ENCODE measurements at regions not wholly inside any gene's neighbourhood (a gene's known extent, or its start where the extent isn't known, plus 50 kb on each side); places are given as distances from the start of the nearest gene placed in this dataset.

DNA sequence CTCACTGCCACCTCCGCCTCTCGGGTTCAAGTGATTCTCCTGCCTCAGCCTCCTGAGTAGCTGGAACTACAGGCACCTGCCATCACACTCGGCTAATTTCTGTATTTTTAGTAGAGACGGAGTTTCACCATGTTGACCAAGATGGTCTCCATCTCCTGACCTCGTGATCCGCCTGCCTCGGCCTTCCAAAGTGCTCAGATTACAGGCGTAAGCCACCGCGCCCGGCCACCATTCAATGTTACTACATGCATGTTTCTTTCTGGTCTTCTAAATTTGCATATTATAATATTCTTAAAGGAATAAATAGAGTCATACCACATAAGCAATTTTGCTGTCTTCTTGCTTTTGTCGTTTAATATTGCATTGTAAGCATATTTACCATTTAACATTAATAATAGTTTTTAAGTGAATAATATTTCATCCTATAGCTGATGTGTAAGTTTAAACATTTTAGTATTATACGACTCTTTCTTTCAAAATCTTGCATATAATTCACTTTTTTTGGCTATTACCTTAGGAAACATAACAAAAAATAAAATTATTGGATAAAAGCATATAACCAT, 1270.4 kb downstream of the ADGRL3 start:
- TF ChIP-seq, protein P1, sequence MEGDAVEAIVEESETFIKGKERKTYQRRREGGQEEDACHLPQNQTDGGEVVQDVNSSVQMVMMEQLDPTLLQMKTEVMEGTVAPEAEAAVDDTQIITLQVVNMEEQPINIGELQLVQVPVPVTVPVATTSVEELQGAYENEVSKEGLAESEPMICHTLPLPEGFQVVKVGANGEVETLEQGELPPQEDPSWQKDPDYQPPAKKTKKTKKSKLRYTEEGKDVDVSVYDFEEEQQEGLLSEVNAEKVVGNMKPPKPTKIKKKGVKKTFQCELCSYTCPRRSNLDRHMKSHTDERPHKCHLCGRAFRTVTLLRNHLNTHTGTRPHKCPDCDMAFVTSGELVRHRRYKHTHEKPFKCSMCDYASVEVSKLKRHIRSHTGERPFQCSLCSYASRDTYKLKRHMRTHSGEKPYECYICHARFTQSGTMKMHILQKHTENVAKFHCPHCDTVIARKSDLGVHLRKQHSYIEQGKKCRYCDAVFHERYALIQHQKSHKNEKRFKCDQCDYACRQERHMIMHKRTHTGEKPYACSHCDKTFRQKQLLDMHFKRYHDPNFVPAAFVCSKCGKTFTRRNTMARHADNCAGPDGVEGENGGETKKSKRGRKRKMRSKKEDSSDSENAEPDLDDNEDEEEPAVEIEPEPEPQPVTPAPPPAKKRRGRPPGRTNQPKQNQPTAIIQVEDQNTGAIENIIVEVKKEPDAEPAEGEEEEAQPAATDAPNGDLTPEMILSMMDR (IDR thresholded peaks at IDR 0.05; ENCODE audit: insufficient read depth, low read depth, low read length) = no peak
- no peak for DNase-seq (ENCODE audit: low read depth)
- H3K4me3 ChIP-seq (ENCODE audit: low read depth, low read length) = no peak overlapping the region

DNA sequence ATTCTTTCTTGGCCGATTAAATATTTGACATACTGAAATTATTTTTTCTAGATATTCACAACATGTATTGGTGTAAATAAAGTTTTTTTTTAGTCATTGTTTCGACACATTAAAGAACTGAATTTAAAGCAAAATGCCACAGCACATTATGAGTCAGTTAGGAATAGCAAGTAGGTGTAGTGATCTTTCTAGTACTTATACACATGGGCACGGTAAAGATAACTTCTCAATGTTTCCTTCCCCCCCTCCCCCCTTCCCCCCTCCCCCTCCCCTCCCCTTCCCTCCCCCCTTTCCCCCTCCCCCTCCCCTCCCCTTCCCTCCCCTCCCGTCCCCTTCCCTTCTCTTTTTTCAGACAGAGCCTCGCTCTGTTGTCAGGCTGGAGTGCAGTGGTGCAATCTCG, 1269.9 kb downstream of the ADGRL3 start:
- DNase-seq (ENCODE audit: low read depth) = no peak
- no peak overlapping the region for H3K4me3 ChIP-seq (ENCODE audit: low read depth, low read length)
- TF ChIP-seq, protein P1 (IDR thresholded peaks at IDR 0.05; ENCODE audit: insufficient read depth, low read depth, low read length) = no peak

DNA sequence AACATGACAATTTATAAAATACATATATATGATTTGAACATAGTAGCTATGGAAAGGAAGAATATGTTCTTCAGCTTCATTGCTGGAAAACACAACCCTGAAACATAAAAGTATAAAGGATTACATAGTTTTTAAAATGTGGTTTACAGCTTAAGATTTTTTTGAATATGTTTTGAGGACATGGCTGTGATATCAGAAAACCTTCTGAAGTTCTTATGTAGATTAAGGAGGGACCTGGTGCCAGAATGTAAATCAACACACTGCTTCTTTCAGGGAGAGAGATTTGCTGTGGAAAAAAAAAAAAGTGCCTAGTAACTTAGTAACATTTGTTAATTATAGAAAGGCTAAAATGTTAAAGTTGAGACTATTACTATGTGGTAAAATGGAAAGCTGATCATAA, 1261.8 kb downstream of the ADGRL3 start:
- TF ChIP-seq, protein P1 (IDR thresholded peaks at IDR 0.05; ENCODE audit: insufficient read depth, low read depth, low read length) = no peak
- no peak overlapping the region for H3K4me3 ChIP-seq (ENCODE audit: low read depth, low read length)
- no peak for DNase-seq (ENCODE audit: low read depth)

GRCh38 chr4:62460329-62460728, 1260.2 kb downstream of the ADGRL3 start:
- TF ChIP-seq, protein P1 (IDR thresholded peaks at IDR 0.05; ENCODE audit: insufficient read depth, low read depth, low read length) = no peak
- no peak overlapping the region for H3K4me3 ChIP-seq (ENCODE audit: low read depth, low read length)
- no peak for DNase-seq (ENCODE audit: low read depth)

- H3K4me3 ChIP-seq (ENCODE audit: low read depth, low read length) = no peak overlapping the region
- TF ChIP-seq, protein P1 (IDR thresholded peaks at IDR 0.05; ENCODE audit: insufficient read depth, low read depth, low read length) = no peak
- DNase-seq (ENCODE audit: low read depth) = no peak
Observed at GRCh38 chr4:62457356-62457755, 1257.2 kb downstream of the ADGRL3 start.

DNA sequence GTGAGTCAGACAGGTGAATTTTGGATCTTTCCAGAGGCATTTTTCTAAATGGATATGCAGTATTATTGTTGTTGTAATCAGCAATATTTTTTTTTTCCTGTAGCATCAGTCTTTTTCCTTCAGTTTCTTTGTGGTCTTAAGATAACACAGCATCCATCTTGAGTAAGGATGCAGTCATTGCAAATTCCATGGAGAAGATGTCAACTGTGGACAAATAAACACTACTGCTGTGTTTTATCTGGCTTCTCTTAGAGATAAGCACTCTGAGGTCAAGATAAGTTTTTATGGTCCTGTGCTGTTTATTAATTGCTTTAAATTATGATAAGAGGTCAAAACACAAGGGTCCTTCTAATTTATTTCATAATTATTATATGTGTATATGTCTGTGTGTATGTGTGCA, 1255.7 kb downstream of the ADGRL3 start:
- DNase-seq (ENCODE audit: low read depth) = no peak

More for the DNA sequence above, 1255.7 kb downstream of the ADGRL3 start:
- TF ChIP-seq, protein P1 (IDR thresholded peaks at IDR 0.05; ENCODE audit: insufficient read depth, low read depth, low read length) = no peak
- no peak overlapping the region for H3K4me3 ChIP-seq (ENCODE audit: low read depth, low read length)
